Amygdala (tissue), 56 donors: ENCODE measurements at regions not wholly inside any gene's neighbourhood (a gene's known extent, or its start where the extent isn't known, plus 50 kb on each side); places are given as distances from the start of the nearest gene placed in this dataset.

Experiments used
- DNase-seq, 56 donors: peaks; one replicate each; lab custom pipeline; 2025; lab: John Stamatoyannopoulos, UW

DNA sequence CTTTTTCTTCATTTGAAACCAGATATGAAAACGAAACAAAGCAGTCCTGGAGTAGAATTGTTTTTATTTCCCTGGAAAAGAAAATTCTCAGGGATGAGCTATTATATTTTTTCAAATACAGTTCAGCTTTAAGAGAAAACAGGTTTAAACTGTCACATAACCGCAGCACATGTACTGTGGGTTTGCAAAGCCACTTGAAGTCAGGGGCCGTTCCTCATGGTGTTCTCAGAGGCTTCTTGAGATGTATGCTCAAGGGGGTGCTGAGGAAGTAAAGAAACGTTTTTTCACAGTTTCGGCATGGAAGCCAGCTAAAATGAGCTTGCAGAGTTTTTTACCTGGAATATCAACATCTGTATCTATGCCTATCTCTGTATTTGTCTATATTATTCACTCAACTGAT lies 225.3 kb downstream of the MC4R start:
- DNase-seq, result no peak

DNA sequence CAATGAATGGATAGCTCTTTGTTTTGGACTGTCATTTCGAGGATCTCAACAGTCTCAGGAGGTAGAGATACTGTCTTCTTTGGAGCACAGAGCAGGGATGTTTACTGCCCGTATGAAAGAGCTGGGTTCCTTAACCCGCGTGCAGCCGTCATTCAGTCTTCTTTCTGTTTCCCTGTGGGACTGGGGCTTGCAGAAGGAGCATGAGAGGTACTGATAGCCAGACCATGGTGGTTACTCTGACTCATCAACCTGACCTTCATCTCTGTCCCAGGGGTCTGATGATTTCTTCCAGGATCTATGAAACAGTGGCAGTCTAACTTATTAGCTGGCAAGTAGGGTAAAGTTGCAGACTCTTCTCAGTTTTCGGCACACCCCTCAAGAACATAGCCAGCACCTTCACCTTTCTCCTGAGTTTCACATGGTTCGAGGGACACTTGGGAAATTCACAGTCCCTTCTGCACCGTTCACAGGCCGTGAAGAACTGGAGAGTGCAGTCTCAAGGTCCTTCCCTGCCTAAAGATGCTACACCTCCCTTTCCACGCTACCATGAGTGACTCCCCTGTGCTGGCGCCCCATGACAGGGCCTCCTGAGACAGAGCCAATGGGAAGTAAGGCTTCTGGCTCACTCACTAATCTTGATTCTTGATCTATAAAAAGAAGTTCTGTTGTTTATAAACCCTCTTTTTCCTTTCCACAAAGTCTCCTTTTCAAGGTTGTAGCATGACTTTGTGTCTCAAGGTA lies 226.2 kb downstream of the MC4R start:
- DNase-seq, result no peak

DNA sequence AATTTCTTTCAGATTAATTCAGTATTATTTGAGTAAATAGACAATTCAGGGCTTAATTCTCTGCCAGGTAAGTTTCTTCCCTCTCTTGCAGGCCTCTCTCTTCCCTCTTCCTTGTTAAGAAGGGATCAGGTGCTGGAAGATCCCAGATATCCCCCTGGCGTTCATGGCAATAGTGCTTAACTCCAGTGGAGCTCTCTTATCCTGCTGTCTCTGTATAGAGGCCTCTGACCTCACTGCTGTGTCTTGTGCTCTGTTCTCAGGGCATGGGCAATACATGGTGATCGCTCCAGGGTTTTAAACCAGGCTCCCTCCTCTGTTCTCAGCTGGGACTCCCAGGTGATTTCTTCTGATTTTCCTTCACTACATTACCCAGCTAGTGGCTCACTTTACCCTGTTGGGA lies 226.8 kb downstream of the MC4R start:
- no peak for DNase-seq

DNA sequence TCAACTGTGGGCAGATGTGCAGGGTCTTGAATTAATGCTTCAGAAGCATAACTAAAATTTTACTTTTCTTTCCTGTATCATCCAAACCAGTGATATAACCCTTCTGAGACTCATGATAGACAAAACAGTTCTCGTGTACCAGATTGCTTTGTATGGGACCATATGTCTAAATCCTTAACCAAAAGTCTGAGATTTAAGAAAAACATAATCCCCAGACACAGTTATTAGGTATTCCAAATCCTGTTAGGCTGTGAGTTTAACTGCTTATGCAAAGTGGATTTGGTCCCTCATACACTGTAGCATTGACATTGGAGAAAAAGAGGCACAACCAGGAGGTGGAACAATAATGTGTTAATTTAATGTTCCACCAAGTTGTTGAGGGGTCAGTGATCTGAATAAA lies 235.0 kb downstream of the PMAIP1 start:
- no peak for DNase-seq

DNA sequence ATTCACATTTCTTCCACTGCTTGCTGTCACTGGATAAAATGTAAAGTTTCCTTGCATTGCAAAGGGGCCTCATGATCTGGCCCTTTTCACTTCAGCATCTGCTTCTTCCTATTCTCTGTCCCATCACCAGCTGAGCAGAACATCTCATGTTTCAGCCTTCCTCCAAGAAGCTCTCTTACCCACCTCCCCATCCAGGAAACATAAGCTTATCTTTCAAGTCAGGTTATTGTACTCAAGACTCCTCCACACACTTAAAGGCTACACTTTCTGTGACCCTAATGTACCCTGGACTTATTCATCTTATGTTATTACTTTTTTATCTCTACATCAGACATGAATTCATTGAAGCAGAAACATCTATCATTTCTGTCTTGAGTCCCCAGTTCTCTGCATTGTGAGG lies 230.5 kb downstream of the PMAIP1 start:
- no peak for DNase-seq

DNA sequence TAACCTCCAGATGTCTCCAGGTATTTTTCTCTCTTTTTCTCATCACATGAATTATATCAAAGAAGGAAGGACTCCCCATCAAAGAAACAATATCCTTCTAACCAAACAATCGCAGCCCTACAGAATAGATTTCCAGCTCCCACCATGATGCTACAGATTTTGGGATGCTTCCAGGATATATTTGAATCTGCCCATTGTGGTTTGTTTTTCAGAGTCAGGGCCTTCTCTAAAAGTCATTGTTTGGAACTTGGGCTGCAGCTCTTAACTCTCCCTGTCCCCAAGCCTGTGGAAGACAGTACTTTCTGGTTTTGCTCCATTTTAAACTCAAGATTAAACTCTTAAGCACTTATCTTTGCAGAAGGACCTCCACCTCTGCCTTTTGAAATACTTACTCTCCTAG lies 223.2 kb downstream of the PMAIP1 start:
- peak in 16 of 56 donors; percentile 1 to 74 (median 20) for DNase-seq

DNA sequence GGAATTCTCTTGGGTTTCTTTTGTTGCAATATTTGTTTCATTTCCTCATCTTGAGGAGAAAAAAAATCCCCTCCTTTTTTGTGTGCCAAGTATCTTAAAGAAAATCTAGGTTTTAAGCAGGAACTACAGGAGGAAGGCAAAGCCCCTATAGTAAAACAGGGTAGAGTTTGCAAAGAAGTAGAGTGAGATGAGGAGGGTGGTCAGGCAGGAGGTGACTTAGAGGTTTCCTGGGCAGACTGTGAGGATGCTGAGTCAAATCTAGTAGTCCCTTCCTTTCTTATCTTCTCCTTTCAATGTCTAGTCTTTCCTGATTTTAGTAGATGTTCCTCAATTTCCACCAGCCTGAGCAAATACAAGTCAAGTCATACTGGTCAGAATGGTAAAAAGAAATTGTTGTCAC lies 222.5 kb downstream of the PMAIP1 start:
- DNase-seq, result no peak

DNA sequence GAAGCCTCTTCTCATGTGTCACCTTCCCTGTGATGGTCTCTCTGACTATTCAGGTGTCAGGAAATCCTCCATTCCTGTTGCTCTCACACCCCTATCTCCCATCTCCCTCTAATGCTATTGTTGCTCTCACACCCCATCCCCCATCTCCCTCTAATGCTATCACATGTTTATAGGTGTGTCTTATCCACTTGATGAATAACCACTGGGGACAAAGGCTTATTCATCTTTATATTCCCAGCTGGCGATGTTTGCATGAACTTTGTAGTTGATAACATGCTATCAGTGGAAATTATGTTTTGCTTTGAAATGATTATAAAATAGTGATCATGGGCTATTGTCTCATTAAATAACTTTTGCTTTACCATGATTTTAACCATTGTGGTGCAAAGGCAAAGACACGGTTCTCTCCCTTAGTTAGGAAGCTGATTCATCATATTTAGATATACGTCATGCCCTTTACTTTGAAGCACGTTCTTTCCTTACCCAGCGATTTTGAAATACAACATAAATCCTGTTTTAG lies 220.5 kb downstream of the PMAIP1 start:
- no peak for DNase-seq

DNA sequence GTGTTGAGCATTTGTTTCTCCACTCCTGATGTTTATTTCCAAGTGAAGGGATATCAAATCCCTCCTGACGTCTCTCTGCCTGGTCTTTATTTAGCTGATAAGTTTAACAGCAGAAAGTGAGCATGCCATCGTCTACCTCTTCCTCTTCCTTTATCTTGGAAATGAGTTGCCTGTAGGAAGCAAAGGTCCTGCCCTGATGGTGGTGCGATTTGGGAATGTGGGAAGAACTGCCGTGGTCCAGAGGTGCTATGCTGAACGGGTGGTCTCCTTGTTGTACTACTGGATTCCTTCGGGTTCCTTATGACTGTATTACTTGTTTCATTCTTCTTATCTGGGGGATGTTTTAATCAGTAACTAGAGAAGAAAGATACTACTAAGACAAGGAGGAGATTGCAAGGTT lies 217.5 kb downstream of the PMAIP1 start:
- DNase-seq, result no peak

DNA sequence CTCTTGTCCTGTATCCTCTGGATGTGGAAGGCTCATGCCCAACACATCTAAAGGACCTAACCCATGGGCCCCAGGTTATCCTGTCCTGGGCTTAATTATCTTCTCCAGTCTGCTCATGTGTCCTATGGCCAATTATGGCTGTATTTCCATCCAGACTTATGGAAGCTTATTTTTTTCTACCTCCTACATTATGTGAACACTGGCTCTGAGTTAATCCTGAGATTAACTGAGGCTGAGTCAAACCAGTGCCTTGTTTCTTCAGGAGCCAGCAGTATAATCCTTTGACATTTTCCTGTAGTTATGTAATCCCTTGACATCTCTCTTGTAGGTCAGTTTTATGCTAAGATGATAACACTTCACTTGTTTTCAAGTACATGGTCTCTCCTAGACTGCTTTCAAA lies 213.6 kb downstream of the PMAIP1 start:
- DNase-seq, result no peak

DNA sequence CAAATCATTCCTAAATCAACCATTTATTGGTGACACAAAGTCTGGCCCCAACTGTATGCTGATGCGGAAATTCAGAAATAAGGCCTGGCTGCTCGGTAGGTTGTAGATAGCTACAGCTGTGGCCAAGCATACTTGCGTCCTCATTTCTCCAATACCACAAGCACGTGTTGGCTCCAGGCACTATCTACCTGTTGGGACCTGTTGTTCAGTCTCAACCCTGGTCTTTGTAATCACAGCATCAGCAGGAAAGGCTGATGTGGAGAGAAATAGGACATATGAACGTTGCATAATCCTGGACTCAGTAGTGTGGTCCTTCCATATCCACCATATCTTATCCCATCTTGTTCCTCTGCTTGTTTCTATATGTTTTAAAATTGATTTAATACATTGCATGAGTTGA lies 212.6 kb downstream of the PMAIP1 start:
- DNase-seq, result no peak

DNA sequence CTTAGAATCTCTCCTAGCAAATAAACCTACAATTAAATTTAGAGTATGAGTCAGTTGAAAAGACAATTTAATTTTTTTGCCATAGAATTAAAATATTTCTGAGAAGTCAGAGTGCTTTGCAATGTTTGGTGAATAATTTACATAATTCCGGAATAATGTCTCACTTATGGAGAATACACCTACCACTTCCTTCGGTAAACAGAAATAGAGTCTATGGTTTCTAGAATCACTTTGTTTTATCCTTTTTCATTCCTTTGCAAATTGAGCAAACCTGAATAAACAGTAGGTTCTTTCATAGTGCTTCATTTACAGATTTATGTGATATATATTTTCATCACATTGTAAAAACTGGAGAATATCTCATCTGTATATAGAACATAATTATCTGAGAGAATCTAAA lies 211.7 kb downstream of the PMAIP1 start:
- no peak for DNase-seq

DNA sequence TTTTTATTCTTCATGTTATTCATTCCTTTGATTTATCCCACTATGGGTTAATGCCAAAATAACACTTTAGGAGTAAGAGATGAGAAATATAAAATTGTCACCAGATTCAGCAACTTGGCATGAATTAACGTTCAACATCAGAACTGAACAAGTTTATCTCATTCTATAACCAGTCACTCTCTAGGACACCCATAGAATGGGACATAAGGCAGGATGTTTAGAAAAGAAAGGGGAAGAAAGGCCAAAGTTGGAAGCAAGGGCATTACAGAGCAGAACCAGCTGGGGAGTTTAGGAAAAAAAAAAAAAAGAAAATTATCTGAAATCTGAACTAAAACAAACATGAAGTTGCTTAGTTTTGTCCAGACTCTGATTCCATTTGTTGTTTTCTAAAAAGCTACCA lies 211.0 kb downstream of the PMAIP1 start:
- DNase-seq, result no peak

DNA sequence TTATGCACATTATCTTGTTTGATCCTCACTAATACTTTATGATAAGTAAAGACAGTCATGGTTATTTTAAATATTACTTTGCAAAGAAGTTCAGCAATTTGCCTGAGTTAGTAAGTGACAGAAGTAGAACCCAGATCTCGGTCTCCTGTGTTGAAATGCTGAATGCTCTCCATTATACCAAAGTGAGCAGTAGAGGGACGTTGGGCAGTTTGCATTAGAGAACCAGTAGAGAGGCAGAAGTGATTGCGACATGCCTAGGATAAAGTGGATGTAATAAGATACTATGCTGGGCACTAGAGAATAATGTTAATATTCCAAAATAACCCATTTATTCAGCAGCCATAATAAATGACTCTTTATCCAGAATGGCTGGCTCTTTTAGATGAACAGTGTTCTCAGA lies 201.0 kb downstream of the PMAIP1 start:
- DNase-seq, result no peak

DNA sequence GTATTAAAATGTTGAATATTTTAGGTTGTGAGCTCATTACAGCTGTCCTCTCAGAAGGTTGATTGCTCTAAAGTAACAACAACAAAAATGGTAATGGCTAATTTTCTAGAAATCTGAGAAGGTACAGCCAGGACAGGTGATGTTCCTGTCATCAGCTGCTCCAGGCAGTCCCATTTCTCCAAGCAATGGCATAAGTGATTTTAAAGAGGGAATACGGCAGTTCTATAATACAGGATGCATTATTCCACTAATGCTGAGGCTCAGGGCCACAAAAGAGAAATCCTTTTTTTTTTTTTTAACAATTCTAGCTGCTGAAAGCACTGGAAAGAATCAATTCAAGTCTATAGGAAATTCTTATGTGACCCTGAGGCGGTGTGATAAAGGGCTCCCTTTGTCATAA lies 199.9 kb downstream of the PMAIP1 start:
- no peak for DNase-seq

DNA sequence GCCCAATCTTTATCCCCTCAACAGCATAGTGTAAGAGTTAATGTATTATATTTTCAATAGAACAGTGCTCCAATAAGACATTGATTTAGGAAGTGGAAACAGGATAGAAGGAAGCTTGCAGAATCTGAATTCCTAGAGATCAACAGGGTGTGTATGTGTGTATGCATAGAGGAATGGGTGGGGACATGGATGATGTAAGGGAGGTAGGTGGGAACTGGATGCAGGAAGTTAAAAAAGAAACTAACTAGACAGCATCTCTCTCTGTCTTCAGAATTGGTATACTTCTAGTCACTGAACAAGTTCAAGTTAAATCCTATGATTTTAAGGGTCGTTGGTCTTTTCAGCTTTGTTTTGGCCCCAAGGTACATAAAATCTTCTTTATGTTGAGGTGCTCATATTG lies 196.6 kb downstream of the PMAIP1 start:
- DNase-seq, result no peak

DNA sequence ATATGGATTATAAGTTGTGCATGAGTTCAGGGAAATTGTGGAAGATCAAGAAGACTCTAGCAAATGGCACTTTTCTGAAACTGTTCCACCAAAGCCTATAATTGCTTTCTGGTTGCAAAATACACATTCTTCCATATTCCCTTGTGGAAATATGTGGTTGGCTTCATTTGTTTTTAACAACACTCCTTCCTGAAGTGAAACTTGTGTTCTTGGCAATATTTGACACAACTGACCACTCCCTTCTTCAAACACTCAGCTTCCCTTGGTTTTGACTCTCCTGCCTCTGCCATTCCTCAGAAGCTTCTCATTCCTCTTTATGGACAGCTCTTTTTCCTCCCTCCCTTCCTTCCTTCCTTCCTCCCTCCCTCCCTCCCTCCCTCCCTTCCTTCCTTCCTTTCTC lies 192.3 kb downstream of the PMAIP1 start:
- DNase-seq, result no peak

DNA sequence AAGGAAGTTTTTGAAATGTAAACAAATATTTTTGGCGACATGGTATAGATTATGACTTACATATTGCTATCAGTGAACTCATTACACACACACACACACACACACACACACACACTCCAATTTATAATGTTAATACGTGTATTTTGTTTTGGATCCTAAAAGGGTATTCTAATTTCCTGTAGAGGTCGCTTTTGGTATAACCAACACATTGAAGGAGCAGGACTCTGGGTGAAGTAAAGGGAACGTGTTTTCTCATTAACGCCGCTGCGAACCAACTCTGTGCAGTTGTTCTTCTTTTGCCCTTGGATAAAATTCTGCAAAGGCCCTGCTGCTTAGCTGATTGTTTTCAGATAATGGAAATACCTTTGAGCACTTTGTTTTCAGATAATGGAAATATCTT lies 190.4 kb downstream of the PMAIP1 start:
- no peak for DNase-seq

DNA sequence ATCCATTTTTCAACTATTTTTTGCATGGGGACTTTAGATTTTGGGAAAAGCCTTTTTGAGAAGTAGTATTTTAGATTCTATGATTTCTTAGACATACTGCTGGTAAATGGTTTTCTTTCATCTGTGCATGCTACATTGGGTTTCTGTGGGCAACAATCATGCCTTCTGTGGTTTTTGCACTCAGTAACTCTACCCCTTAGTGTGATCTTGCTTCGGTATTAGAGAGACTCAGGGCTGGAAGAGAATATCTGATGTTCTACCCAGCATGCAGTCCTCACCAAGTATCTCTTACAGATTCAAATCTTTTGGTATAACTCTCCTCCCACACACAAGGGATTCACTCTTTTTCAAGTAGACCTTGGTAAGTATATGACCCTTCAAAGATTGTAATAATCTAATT lies 183.0 kb downstream of the PMAIP1 start:
- no peak for DNase-seq

DNA sequence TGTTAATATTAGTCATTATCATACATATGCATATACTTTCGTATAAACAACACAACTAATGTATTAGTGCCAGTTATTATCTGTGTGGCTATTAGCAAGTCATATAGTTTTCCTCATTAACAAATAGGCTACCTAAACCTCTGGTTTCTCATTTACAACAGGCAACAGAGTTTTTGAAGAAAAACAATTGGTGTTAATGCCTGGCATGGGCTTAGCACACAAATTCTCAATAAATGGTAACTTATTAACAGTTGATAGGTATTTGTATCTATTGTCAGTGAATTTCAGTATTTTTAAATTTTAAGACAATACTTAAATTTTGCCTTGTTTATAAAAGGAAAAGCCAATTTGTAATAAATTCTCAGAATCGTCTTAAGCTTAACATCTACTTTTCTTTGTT lies 182.5 kb downstream of the PMAIP1 start:
- DNase-seq, result no peak

DNA sequence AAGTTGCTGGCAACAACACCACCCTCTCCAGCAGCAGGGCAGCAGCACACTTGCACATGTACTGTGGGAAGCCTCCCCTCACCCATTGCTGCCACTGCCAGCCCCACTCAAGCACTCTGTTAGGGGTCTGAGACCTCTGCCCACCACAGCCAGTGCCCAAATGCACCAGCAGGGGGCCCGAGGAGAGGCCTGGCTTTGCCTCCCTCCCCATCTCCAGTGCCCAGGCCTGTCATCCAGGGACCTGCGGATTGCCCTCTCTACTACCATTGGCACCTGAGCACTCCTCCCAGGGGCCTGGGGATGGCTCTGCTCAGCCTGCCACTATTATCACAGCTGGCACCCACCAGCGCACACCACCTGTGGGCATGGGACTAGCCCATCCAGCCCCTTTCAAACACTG lies 175.7 kb downstream of the PMAIP1 start:
- DNase-seq, result no peak

DNA sequence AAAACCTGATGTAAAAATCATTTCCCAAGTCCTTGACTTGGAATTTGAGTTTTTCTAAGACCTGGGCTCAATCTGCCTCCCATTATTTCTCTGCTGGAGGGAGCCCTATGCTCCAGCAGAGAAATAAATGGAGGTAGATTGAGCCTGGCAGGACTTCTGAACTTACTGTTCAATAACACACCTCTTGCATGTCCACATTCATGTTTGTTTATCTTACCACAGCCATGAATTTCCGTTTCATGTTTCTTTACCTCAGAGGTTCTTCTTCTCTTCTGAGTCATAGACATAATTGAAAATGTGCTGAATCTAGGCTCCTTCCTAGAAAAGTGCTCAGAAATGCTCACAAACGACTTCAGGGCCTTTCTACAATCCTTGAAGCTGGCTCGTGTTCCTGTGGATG lies 170.8 kb downstream of the PMAIP1 start:
- DNase-seq, result no peak

DNA sequence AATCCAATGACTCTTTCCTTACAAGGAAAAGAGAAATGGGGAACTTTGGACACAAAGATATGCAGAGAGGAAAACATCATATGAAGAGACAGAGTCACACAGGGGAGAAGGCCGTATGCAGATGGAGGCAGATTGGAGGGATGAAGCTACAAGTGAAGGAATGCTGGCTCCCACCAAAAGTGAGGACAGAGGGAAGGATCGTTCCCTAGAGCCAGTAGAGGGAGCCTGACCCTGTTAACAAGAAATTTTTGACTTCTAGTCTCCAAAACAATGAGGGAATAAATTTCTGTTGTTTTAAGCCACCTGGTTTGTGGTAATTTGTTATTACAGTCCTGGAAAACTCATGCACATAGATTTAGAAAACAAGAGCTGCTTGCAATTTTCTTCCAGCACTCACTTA lies 169.3 kb downstream of the PMAIP1 start:
- no peak for DNase-seq
